ENCODE measurements at regions not wholly inside any gene's neighbourhood (a gene's known extent, or its start where the extent isn't known, plus 50 kb on each side); places are given as distances from the start of the nearest gene placed in this dataset.

GRCh38 chr4:137632842-137633241 lies 100.5 kb upstream of the PCDH18 start:
- H3K27ac ChIP-seq: no peak overlapping the region
- POLR2A ChIA-PET (ENCODE audit: low non-redundant PET): no interaction called here
- DNase-seq (ENCODE audit: low spot score): no peak
- CTCF ChIA-PET: no interaction called here
- TF ChIP-seq CTCF (conservative IDR thresholded peaks at IDR 0.05; ENCODE audit: low read depth): no peak

DNA sequence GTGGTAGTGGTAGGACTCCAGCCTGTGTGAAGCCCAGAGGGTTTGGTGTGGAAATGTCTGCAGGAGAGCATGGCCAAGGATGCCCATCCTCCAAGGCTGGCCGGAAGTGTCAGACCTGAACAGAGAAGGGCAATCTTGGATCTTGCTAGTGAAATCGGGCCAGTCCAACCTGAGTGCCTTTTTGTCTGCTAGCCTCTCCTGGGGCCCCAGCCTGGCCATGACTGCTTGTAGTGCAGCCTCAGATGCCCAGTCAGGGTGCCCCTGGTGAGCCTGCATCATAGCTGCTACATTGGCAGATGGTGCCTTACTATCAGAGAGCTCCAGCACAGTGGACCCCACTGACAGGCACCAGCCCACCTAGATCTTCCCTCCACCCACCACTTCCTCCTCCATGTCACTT lies 99.3 kb upstream of the PCDH18 start:
- POLR2A ChIA-PET (ENCODE audit: low non-redundant PET): no interaction called here
- TF ChIP-seq CTCF (conservative IDR thresholded peaks at IDR 0.05; ENCODE audit: low read depth): no peak
- H3K27ac ChIP-seq: no peak overlapping the region
- no peak for DNase-seq (ENCODE audit: low spot score)
- CTCF ChIA-PET: no interaction called here

GRCh38 chr4:137630252-137630651 lies 98.0 kb upstream of the PCDH18 start:
- ChIA-PET POLR2A (ENCODE audit: low non-redundant PET) (no interaction called here), CTCF (no interaction called here)
- DNase-seq (ENCODE audit: low spot score): no peak
- H3K27ac ChIP-seq: no peak overlapping the region
- no peak for TF ChIP-seq CTCF (conservative IDR thresholded peaks at IDR 0.05; ENCODE audit: low read depth)

GRCh38 chr4:137627739-137628460 lies 95.6 kb upstream of the PCDH18 start:
- H3K27ac ChIP-seq: no peak overlapping the region
- TF ChIP-seq CTCF (conservative IDR thresholded peaks at IDR 0.05; ENCODE audit: low read depth): no peak
- ChIA-PET POLR2A (ENCODE audit: low non-redundant PET) (no interaction called here), CTCF (interaction anchor here (0.7 kb wide), 2 partner anchors 40 to 133 kb away, joined by 3 read pairs; no protein-coding TSS in a partner anchor)
- no peak for DNase-seq (ENCODE audit: low spot score)

GRCh38 chr4:137626942-137627738 lies 94.8 kb upstream of the PCDH18 start:
- POLR2A ChIA-PET (ENCODE audit: low non-redundant PET): no interaction called here
- CTCF ChIA-PET: interaction anchor here (0.7 kb wide), 1 partner anchor 41 kb away, joined by 3 read pairs; no protein-coding TSS in a partner anchor
- DNase-seq (ENCODE audit: low spot score): no peak
- no peak overlapping the region for H3K27ac ChIP-seq
- TF ChIP-seq CTCF (conservative IDR thresholded peaks at IDR 0.05; ENCODE audit: low read depth): no peak

- DNase-seq (ENCODE audit: low spot score): no peak
- ChIA-PET POLR2A (ENCODE audit: low non-redundant PET) (no interaction called here), CTCF (no interaction called here)
- no peak for TF ChIP-seq CTCF (conservative IDR thresholded peaks at IDR 0.05; ENCODE audit: low read depth)
- H3K27ac ChIP-seq: no peak overlapping the region
Observed at GRCh38 chr4:137623013-137623412, 90.7 kb upstream of the PCDH18 start.
